ENCODE measurements at regions not wholly inside any gene's neighbourhood (a gene's known extent, or its start where the extent isn't known, plus 50 kb on each side); places are given as distances from the start of the nearest gene placed in this dataset.

DNA sequence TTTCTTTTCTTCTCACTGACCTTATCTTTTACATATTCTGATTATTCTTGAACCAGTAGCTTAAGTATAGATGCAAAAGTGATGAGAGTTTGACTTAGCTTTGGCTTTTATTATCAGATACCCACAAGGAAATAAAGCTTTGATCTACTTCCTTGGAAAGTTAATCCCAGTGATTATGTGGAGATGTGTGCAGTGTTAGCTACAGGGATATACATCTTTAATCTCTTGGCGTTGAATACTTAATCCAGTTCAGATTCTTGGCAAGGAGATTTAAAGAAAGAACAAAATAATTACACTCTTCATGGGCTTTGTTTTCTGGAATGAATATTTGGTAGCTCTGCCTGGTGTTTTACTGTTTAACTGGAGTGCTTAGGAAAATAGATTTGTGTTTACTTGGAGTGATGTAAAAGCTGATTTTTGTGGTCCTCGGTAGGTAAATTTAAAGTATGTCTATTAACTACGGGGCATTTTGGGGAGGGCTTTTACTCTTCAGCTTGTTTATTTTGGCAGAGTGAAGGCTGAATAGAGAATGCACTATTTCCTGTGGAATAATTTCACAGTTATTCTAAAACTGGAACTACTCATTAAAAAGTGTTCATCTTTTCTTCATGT, 150.1 kb upstream of the LRIG3 start:
- POLR2A ChIA-PET, result no interaction called here
- no peak overlapping the region for H2AFZ ChIP-seq (ENCODE audit: control insufficient read depth, low read depth, low read length)

More for the DNA sequence above, 150.1 kb upstream of the LRIG3 start:
- no TSS peak for BruUV-seq (replicated peaks)
- Histone ChIP-seq H3K4me1 (ENCODE audit: control insufficient read depth, insufficient read depth, low read length) (no peaks in the 10 kb centered on the region), H3K9me3 (replicated peaks; ENCODE audit: control insufficient read depth, insufficient read depth, low read length) (no peaks in the 10 kb centered on the region), H3K9ac (ENCODE audit: control insufficient read depth, insufficient read depth, low read length) (no peak overlapping the region), H3K79me2 (ENCODE audit: control insufficient read depth, insufficient read depth, low read length) (no peaks in the 10 kb centered on the region), H3K27ac (ENCODE audit: control insufficient read depth, insufficient read depth) (no peak overlapping the region), H4K20me1 (ENCODE audit: control insufficient read depth, insufficient read depth) (no peaks in the 10 kb centered on the region), H3K4me2 (ENCODE audit: control insufficient read depth, insufficient read depth) (no peak overlapping the region), H3K4me3 (no peak overlapping the region), H3K27me3 (replicated peaks in 1 of 2; ENCODE audit: control insufficient read depth in 2 of 2, insufficient read depth in 2 of 2, low read length in 1 of 2) (no peaks in the 10 kb centered on the region), H3K36me3 (ENCODE audit: control insufficient read depth in 2 of 2, insufficient read depth in 2 of 2, low read length in 1 of 2) (no peaks in the 10 kb centered on the region)
- DNase-seq (ENCODE audit: low read depth, low spot score) (no peak), ATAC-seq (no peak), FAIRE-seq (no peak)
- in situ Hi-C loops (cut with MboI) (no loop called here), intact Hi-C loops (cut with micrococcal nuclease; ENCODE audit: unreplicated experiment) (no loop called here)
- ChIA-PET SMC1A (ENCODE audit: uncharacterized antibody, unreplicated experiment) (no interaction called here), CTCF (interaction anchor here (1.1 kb wide), 1 partner anchor 530 kb away, joined by 3 read pairs; no protein-coding TSS in a partner anchor), RAD21 (ENCODE audit: unreplicated experiment) (no interaction called here)
- WGBS (ENCODE audit: insufficient coverage, insufficient replicate concordance, low lambda C conversion rate, missing lambda C conversion rate), result 17% methylated on average over 3 of the region's 3 CpGs
- TF ChIP-seq, protein P1, sequence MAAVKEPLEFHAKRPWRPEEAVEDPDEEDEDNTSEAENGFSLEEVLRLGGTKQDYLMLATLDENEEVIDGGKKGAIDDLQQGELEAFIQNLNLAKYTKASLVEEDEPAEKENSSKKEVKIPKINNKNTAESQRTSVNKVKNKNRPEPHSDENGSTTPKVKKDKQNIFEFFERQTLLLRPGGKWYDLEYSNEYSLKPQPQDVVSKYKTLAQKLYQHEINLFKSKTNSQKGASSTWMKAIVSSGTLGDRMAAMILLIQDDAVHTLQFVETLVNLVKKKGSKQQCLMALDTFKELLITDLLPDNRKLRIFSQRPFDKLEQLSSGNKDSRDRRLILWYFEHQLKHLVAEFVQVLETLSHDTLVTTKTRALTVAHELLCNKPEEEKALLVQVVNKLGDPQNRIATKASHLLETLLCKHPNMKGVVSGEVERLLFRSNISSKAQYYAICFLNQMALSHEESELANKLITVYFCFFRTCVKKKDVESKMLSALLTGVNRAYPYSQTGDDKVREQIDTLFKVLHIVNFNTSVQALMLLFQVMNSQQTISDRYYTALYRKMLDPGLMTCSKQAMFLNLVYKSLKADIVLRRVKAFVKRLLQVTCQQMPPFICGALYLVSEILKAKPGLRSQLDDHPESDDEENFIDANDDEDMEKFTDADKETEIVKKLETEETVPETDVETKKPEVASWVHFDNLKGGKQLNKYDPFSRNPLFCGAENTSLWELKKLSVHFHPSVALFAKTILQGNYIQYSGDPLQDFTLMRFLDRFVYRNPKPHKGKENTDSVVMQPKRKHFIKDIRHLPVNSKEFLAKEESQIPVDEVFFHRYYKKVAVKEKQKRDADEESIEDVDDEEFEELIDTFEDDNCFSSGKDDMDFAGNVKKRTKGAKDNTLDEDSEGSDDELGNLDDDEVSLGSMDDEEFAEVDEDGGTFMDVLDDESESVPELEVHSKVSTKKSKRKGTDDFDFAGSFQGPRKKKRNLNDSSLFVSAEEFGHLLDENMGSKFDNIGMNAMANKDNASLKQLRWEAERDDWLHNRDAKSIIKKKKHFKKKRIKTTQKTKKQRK (IDR thresholded peaks at IDR 0.05; ENCODE audit: low read depth, low read length), result no peak
- TF ChIP-seq TCF3 (IDR thresholded peaks at IDR 0.05; ENCODE audit: borderline replicate concordance, insufficient read depth, low read depth, low read length) (no peak), GATAD2B (conservative IDR thresholded peaks at IDR 0.05; ENCODE audit: low read depth) (no peak), MTA3 (IDR thresholded peaks at IDR 0.05; ENCODE audit: borderline replicate concordance, low read length) (no peak), RAD21 (IDR thresholded peaks at IDR 0.05; ENCODE audit: insufficient read depth, low read depth, low read length) (no peak), YBX1 (IDR thresholded peaks at IDR 0.05) (no peak), TCF7 (IDR thresholded peaks at IDR 0.05; ENCODE audit: borderline replicate concordance) (no peak), KLF5 (IDR thresholded peaks at IDR 0.05; ENCODE audit: partially characterized antibody) (no peak), TBL1XR1 (IDR thresholded peaks at IDR 0.05; ENCODE audit: low read depth, low read length) (no peak), CREM (IDR thresholded peaks at IDR 0.05; ENCODE audit: low read depth) (no peak), POLR2AphosphoS5 (IDR thresholded peaks at IDR 0.05; ENCODE audit: low read length) (no peak), RBBP5 (conservative IDR thresholded peaks at IDR 0.05) (no peak), FOXK2 (IDR thresholded peaks at IDR 0.05) (no peak), EZH2 (IDR thresholded peaks at IDR 0.05; ENCODE audit: borderline replicate concordance, control insufficient read depth, low read depth, low read length) (no peak)
- TF ChIP-seq, protein P2, sequence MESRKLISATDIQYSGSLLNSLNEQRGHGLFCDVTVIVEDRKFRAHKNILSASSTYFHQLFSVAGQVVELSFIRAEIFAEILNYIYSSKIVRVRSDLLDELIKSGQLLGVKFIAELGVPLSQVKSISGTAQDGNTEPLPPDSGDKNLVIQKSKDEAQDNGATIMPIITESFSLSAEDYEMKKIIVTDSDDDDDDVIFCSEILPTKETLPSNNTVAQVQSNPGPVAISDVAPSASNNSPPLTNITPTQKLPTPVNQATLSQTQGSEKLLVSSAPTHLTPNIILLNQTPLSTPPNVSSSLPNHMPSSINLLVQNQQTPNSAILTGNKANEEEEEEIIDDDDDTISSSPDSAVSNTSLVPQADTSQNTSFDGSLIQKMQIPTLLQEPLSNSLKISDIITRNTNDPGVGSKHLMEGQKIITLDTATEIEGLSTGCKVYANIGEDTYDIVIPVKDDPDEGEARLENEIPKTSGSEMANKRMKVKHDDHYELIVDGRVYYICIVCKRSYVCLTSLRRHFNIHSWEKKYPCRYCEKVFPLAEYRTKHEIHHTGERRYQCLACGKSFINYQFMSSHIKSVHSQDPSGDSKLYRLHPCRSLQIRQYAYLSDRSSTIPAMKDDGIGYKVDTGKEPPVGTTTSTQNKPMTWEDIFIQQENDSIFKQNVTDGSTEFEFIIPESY (IDR thresholded peaks at IDR 0.05), result no peak
- TF ChIP-seq, protein P3, sequence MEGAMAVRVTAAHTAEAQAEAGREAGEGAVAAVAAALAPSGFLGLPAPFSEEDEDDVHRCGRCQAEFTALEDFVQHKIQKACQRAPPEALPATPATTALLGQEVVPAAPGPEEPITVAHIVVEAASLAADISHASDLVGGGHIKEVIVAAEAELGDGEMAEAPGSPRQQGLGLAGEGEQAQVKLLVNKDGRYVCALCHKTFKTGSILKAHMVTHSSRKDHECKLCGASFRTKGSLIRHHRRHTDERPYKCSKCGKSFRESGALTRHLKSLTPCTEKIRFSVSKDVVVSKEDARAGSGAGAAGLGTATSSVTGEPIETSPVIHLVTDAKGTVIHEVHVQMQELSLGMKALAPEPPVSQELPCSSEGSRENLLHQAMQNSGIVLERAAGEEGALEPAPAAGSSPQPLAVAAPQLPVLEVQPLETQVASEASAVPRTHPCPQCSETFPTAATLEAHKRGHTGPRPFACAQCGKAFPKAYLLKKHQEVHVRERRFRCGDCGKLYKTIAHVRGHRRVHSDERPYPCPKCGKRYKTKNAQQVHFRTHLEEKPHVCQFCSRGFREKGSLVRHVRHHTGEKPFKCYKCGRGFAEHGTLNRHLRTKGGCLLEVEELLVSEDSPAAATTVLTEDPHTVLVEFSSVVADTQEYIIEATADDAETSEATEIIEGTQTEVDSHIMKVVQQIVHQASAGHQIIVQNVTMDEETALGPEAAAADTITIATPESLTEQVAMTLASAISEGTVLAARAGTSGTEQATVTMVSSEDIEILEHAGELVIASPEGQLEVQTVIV (IDR thresholded peaks at IDR 0.05; ENCODE audit: borderline replicate concordance, partially characterized antibody), result no peak

Measured in GM12878 (cell line).